DND-41 (cell line): ENCODE measurements at regions not wholly inside any gene's neighbourhood (a gene's known extent, or its start where the extent isn't known, plus 50 kb on each side); places are given as distances from the start of the nearest gene placed in this dataset.

Experiments used
- ATAC-seq: fragments of 200-7000 bp; cut with Tn5 transposase; 3 replicates; pipeline ENCODE4 v1.9.1; 2021; ENCODE audit warnings: low read depth; ENCODE audit not compliant: insufficient read depth
- DNase-seq: peaks from one replicate; pipeline ENCODE4 v3.0.0-alpha.2; 2020
- H2AFZ ChIP-seq: 2 replicates; pipeline ENCODE4 v1.6.0; 2012; ENCODE audit warnings: low read depth, low read length
- H3K27ac ChIP-seq: 2 replicates; pipeline ENCODE4 v1.5.1; 2012; ENCODE audit warnings: low read length, inconsistent platforms
- H3K27me3 ChIP-seq: fragments of 200-600 bp; sonication (generic); 2 replicates; pipeline ENCODE4 v1.6.0; 2012; ENCODE audit warnings: low read length, mild to moderate bottlenecking, inconsistent platforms; ENCODE audit not compliant: insufficient read depth, poor library complexity
- H3K36me3 ChIP-seq: 2 replicates; pipeline ENCODE4 v1.5.1; 2012; ENCODE audit warnings: low read length, inconsistent platforms; ENCODE audit not compliant: insufficient read depth
- H3K4me1 ChIP-seq: 2 replicates; pipeline ENCODE4 v1.5.1; 2012; ENCODE audit warnings: mild to moderate bottlenecking, low read length; ENCODE audit not compliant: insufficient read depth
- H3K4me2 ChIP-seq: 2 replicates; pipeline ENCODE4 v1.6.0; 2012; ENCODE audit warnings: mild to moderate bottlenecking, moderate library complexity, low read length, inconsistent platforms; ENCODE audit not compliant: insufficient read depth
- H3K4me3 ChIP-seq, 2 experiments: fragments of 200-600 bp in 1 of 2; shearing (Covaris generic) in 1 of 2; 2 replicates each; pipeline ENCODE4 v1.5.1; 2012 to 2016; ENCODE audit warnings: inconsistent platforms in 2 of 2, low read length in 2 of 2, mild to moderate bottlenecking in 2 of 2, low read depth in 1 of 2, moderate library complexity in 1 of 2
- H3K79me2 ChIP-seq: 2 replicates; pipeline ENCODE4 v1.6.0; 2012; ENCODE audit warnings: low read length, inconsistent platforms; ENCODE audit not compliant: insufficient read depth
- H3K9ac ChIP-seq: 2 replicates; pipeline ENCODE4 v1.6.0; 2012; ENCODE audit warnings: low read depth, mild to moderate bottlenecking, inconsistent platforms, low read length, moderate library complexity
- H3K9me3 ChIP-seq: 2 replicates; pipeline ENCODE4 v1.5.1; 2012; ENCODE audit warnings: low read length, moderate library complexity, mild to moderate bottlenecking, inconsistent platforms; ENCODE audit not compliant: insufficient read depth, severe bottlenecking
- H4K20me1 ChIP-seq: 2 replicates; pipeline ENCODE4 v1.6.0; 2012; ENCODE audit warnings: low read length; ENCODE audit not compliant: insufficient read depth
- EZH2 ChIP-seq: IDR thresholded peaks from 3 replicates; pipeline ENCODE4 v1.6.1; 2012; ENCODE audit warnings: borderline replicate concordance, low read depth, mild to moderate bottlenecking, moderate library complexity, low read length, inconsistent platforms; ENCODE audit not compliant: severe bottlenecking
- TF ChIP-seq, protein P1 (sequence below): IDR thresholded peaks from 2 replicates; pipeline ENCODE4 v1.5.1; 2012; ENCODE audit warnings: borderline replicate concordance, low read length, moderate library complexity, mild to moderate bottlenecking; ENCODE audit not compliant: poor library complexity, severe bottlenecking; ENCODE audit errors: extremely low read depth

GRCh38 chr6:15783484-15783883 lies 120.7 kb upstream of the DTNBP1 start:
- Histone ChIP-seq H3K9me3 (no peaks in the 10 kb centered on the region), H3K4me1 (no peaks in the 10 kb centered on the region), H3K27me3 (no peaks in the 10 kb centered on the region), H4K20me1 (no peaks in the 10 kb centered on the region), H2AFZ (no peak overlapping the region), H3K4me2 (no peak overlapping the region), H3K9ac (no peak overlapping the region), H3K79me2 (no peaks in the 10 kb centered on the region), H3K4me3 (no peak overlapping the region), H3K36me3 (no peaks in the 10 kb centered on the region), H3K27ac (no peak overlapping the region)
- ATAC-seq (no peak), DNase-seq (no peak)
- TF ChIP-seq EZH2, result no peak
- TF ChIP-seq, protein P1, sequence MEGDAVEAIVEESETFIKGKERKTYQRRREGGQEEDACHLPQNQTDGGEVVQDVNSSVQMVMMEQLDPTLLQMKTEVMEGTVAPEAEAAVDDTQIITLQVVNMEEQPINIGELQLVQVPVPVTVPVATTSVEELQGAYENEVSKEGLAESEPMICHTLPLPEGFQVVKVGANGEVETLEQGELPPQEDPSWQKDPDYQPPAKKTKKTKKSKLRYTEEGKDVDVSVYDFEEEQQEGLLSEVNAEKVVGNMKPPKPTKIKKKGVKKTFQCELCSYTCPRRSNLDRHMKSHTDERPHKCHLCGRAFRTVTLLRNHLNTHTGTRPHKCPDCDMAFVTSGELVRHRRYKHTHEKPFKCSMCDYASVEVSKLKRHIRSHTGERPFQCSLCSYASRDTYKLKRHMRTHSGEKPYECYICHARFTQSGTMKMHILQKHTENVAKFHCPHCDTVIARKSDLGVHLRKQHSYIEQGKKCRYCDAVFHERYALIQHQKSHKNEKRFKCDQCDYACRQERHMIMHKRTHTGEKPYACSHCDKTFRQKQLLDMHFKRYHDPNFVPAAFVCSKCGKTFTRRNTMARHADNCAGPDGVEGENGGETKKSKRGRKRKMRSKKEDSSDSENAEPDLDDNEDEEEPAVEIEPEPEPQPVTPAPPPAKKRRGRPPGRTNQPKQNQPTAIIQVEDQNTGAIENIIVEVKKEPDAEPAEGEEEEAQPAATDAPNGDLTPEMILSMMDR, result no peak

DNA sequence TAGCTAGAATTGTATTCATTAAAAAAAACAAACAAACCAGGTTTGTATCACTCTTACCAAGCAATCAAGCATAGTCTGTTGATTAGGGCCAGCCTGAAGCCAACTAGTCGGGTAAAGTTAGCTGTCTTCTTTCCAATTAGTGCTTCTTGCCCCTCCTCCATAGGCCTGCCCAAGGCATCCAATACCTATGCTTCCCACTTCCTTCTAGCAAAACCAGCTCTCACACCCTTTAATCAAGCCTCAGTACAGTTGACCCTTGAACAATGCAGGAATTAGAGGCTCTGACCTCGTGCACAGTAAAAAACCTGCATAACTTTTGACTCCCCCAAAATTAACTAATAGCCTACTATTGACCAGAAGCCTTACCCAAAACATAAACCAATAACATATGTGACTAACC lies 119.1 kb upstream of the DTNBP1 start:
- no peak overlapping the region for H2AFZ ChIP-seq
- H3K27me3 ChIP-seq, result no peaks in the 10 kb centered on the region
- H3K4me2 ChIP-seq, result no peak overlapping the region
- no peak for ATAC-seq
- H3K79me2 ChIP-seq, result no peaks in the 10 kb centered on the region
- H3K36me3 ChIP-seq, result no peaks in the 10 kb centered on the region
- DNase-seq, result no peak
- no peaks in the 10 kb centered on the region for H3K9me3 ChIP-seq
- H3K9ac ChIP-seq, result no peak overlapping the region
- H4K20me1 ChIP-seq, result no peaks in the 10 kb centered on the region
- H3K4me3 ChIP-seq, result no peak overlapping the region
- TF ChIP-seq, protein P1, result no peak
- TF ChIP-seq EZH2, result no peak
- H3K4me1 ChIP-seq, result no peaks in the 10 kb centered on the region
- no peak overlapping the region for H3K27ac ChIP-seq

- H3K4me3 ChIP-seq, result no peak overlapping the region
- DNase-seq, result no peak
- H3K4me2 ChIP-seq, result no peak overlapping the region
- H4K20me1 ChIP-seq, result no peaks in the 10 kb centered on the region
- no peaks in the 10 kb centered on the region for H3K27me3 ChIP-seq
- H2AFZ ChIP-seq, result no peak overlapping the region
- TF ChIP-seq EZH2, result no peak
- TF ChIP-seq, protein P1, result no peak
- no peak overlapping the region for H3K27ac ChIP-seq
- no peaks in the 10 kb centered on the region for H3K9me3 ChIP-seq
- H3K4me1 ChIP-seq, result no peaks in the 10 kb centered on the region
- ATAC-seq, result no peak
- no peaks in the 10 kb centered on the region for H3K36me3 ChIP-seq
- H3K9ac ChIP-seq, result no peak overlapping the region
- no peaks in the 10 kb centered on the region for H3K79me2 ChIP-seq
Observed at GRCh38 chr6:15781333-15781732, 118.5 kb upstream of the DTNBP1 start.

DNA sequence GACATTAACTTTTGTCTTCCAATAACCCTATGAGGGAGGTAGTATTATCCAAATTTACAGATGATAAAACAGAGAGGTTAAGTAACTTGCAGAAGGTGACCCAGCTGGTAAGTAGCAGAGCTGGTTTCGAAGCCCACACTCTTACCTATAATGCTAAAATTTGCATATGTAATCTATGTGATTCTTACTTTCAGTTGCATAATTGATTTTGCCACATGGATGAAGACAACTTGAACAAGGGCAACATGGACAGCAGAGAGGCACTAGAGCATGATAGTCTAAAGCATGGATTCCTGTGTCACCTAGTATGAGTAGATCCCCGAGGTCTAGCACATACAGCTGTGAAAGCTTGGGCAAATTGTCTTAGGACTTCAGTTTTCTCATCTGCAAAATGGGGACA lies 117.6 kb upstream of the DTNBP1 start:
- Histone ChIP-seq H3K9ac (no peak overlapping the region), H4K20me1 (no peaks in the 10 kb centered on the region), H3K4me3 (no peak overlapping the region), H2AFZ (no peak overlapping the region), H3K36me3 (no peaks in the 10 kb centered on the region), H3K79me2 (no peaks in the 10 kb centered on the region), H3K4me2 (no peak overlapping the region), H3K27me3 (no peaks in the 10 kb centered on the region), H3K9me3 (no peaks in the 10 kb centered on the region), H3K27ac (no peak overlapping the region), H3K4me1 (no peaks in the 10 kb centered on the region)
- TF ChIP-seq, protein P1, result no peak
- TF ChIP-seq EZH2, result no peak
- ATAC-seq, result no peak
- no peak for DNase-seq
